ENCODE measurements at regions not wholly inside any gene's neighbourhood (a gene's known extent, or its start where the extent isn't known, plus 50 kb on each side); places are given as distances from the start of the nearest gene placed in this dataset.

DNA sequence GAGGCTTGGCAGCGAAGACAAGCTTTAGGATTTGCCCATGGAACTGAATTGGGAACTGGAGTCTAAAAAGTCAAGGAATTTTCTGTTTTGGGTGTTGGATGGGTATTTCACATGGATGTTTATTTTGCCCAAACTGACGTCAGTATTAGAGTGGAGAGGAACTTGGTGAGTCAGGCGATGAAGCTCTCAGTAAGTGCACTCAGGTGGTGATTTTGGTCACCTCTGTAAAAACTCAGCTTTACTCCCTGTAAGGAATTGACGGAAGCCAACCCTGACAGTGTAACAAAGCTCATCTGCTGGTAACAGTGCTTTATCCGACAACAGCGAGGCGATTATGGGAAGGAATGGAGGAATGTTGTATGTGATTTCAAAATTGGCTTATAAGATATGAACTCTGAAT lies 77.0 kb upstream of the PGRMC2 start:
- no peaks in the 10 kb centered on the region for H3K36me3 ChIP-seq (ENCODE audit: insufficient read depth, low read length)
- no peak for DNase-seq (ENCODE audit: insufficient read length, low spot score, missing footprints)
- H4K20me1 ChIP-seq (ENCODE audit: insufficient read depth, low read length): no peaks in the 10 kb centered on the region
- no peak overlapping the region for H2AFZ ChIP-seq (ENCODE audit: low read length)
- no peak overlapping the region for H3K4me3 ChIP-seq (ENCODE audit: insufficient read depth, low read length)
- no peak overlapping the region for H3K27ac ChIP-seq (ENCODE audit: low read depth, low read length)
- no peaks in the 10 kb centered on the region for H3K9me3 ChIP-seq (ENCODE audit: low read depth, low read length)
- H3K4me2 ChIP-seq (ENCODE audit: insufficient read depth, low read length): no peak overlapping the region
- no peaks in the 10 kb centered on the region for H3K27me3 ChIP-seq (ENCODE audit: insufficient read depth, low read length)
- H3K79me2 ChIP-seq (ENCODE audit: insufficient read depth, low read length): no peaks in the 10 kb centered on the region
- peaks cover 12% of the 10 kb centered on the region for H3K4me1 ChIP-seq (ENCODE audit: insufficient read depth, low read length)
- TF ChIP-seq, protein P1, sequence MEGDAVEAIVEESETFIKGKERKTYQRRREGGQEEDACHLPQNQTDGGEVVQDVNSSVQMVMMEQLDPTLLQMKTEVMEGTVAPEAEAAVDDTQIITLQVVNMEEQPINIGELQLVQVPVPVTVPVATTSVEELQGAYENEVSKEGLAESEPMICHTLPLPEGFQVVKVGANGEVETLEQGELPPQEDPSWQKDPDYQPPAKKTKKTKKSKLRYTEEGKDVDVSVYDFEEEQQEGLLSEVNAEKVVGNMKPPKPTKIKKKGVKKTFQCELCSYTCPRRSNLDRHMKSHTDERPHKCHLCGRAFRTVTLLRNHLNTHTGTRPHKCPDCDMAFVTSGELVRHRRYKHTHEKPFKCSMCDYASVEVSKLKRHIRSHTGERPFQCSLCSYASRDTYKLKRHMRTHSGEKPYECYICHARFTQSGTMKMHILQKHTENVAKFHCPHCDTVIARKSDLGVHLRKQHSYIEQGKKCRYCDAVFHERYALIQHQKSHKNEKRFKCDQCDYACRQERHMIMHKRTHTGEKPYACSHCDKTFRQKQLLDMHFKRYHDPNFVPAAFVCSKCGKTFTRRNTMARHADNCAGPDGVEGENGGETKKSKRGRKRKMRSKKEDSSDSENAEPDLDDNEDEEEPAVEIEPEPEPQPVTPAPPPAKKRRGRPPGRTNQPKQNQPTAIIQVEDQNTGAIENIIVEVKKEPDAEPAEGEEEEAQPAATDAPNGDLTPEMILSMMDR (IDR thresholded peaks at IDR 0.05; ENCODE audit: extremely low read depth, low read depth, low read length): no peak

DNA sequence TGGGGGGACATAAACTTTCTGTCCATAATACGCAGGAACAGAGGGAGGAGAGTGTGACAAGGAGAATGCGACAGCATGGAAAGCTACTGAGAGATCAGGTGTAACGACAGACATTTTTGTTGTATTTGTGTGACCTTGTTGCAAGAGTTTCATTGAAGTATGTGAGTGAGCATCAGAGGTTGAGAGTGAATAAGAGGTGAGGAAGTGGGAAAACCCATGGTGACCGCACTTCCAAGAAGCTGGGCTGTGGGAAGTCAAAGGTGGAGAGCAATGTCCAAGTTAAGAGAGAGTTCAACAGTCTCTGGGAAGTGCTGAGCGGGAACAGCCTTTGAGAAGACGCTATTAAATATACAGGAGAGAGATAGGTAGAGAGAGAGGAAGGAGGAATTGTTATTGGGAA lies 76.4 kb upstream of the PGRMC2 start:
- TF ChIP-seq, protein P1 (IDR thresholded peaks at IDR 0.05; ENCODE audit: extremely low read depth, low read depth, low read length): no peak
- no peak for DNase-seq (ENCODE audit: insufficient read length, low spot score, missing footprints)

DNA sequence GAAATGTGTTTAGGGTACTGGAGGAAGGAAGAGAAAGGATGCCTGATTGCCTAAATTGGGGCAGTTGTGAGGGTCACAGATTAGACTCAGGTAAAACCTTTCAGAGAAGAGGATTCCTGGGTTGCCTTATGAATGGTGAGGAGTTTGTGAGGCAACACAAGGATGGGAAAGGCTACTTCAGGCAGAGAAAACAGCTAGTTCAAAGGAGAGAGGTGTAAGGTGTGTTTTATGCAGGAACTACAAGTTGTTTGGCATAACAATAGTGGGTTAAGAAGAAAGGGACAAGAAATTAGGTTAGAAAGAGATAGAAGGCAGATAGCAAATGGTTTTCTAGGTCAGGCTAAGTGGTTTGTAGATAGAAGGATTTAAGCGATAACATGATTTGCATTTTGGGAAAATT lies 75.1 kb upstream of the PGRMC2 start:
- no peaks in the 10 kb centered on the region for H3K9me3 ChIP-seq (ENCODE audit: low read depth, low read length)
- TF ChIP-seq, protein P1 (IDR thresholded peaks at IDR 0.05; ENCODE audit: extremely low read depth, low read depth, low read length): no peak
- peaks cover 24% of the 10 kb centered on the region for H3K4me1 ChIP-seq (ENCODE audit: insufficient read depth, low read length)
- no peaks in the 10 kb centered on the region for H4K20me1 ChIP-seq (ENCODE audit: insufficient read depth, low read length)
- H2AFZ ChIP-seq (ENCODE audit: low read length): no peak overlapping the region
- no peak for DNase-seq (ENCODE audit: insufficient read length, low spot score, missing footprints)
- no peak overlapping the region for H3K4me2 ChIP-seq (ENCODE audit: insufficient read depth, low read length)
- no peaks in the 10 kb centered on the region for H3K27me3 ChIP-seq (ENCODE audit: insufficient read depth, low read length)
- H3K36me3 ChIP-seq (ENCODE audit: insufficient read depth, low read length): no peaks in the 10 kb centered on the region
- no peak overlapping the region for H3K27ac ChIP-seq (ENCODE audit: low read depth, low read length)
- no peaks in the 10 kb centered on the region for H3K79me2 ChIP-seq (ENCODE audit: insufficient read depth, low read length)
- H3K4me3 ChIP-seq (ENCODE audit: insufficient read depth, low read length): no peak overlapping the region

More for the DNA sequence above, 76.4 kb upstream of the PGRMC2 start:
- Histone ChIP-seq H3K27ac (ENCODE audit: low read depth, low read length) (no peak overlapping the region), H3K36me3 (ENCODE audit: insufficient read depth, low read length) (no peaks in the 10 kb centered on the region), H3K4me1 (ENCODE audit: insufficient read depth, low read length) (peaks cover 12% of the 10 kb centered on the region), H3K27me3 (ENCODE audit: insufficient read depth, low read length) (no peaks in the 10 kb centered on the region), H3K4me3 (ENCODE audit: insufficient read depth, low read length) (no peak overlapping the region), H2AFZ (ENCODE audit: low read length) (no peak overlapping the region), H3K79me2 (ENCODE audit: insufficient read depth, low read length) (no peaks in the 10 kb centered on the region), H4K20me1 (ENCODE audit: insufficient read depth, low read length) (no peaks in the 10 kb centered on the region), H3K9me3 (ENCODE audit: low read depth, low read length) (no peaks in the 10 kb centered on the region), H3K4me2 (ENCODE audit: insufficient read depth, low read length) (no peak overlapping the region)

DNA sequence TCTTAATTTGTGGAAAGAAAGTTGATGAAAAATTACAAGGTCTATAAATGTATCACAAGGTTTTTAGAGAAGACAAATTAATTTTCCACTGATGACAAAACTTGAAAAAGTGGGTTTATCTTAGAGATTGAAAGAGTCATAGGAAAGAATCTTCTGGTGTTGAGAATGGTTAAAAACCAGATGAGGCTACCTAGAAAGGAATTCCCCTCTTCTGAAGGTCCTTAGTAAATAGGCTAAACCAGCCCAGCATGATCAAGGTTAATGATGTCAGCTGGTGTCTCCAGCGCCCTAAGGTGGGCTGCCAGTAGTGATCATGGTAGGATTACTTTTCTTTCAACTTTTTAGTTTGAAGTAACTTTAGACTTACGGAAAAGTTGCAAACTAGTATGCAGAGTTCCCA lies 71.8 kb upstream of the PGRMC2 start:
- no peak for DNase-seq (ENCODE audit: insufficient read length, low spot score, missing footprints)
- no peak overlapping the region for H3K4me2 ChIP-seq (ENCODE audit: insufficient read depth, low read length)
- no peak overlapping the region for H3K4me3 ChIP-seq (ENCODE audit: insufficient read depth, low read length)
- H2AFZ ChIP-seq (ENCODE audit: low read length): no peak overlapping the region
- TF ChIP-seq, protein P1 (IDR thresholded peaks at IDR 0.05; ENCODE audit: extremely low read depth, low read depth, low read length): no peak
- H3K27me3 ChIP-seq (ENCODE audit: insufficient read depth, low read length): no peaks in the 10 kb centered on the region
- H3K36me3 ChIP-seq (ENCODE audit: insufficient read depth, low read length): no peaks in the 10 kb centered on the region
- H3K4me1 ChIP-seq (ENCODE audit: insufficient read depth, low read length): peaks cover 38% of the 10 kb centered on the region
- no peaks in the 10 kb centered on the region for H3K9me3 ChIP-seq (ENCODE audit: low read depth, low read length)
- H3K27ac ChIP-seq (ENCODE audit: low read depth, low read length): no peak overlapping the region
- no peaks in the 10 kb centered on the region for H3K79me2 ChIP-seq (ENCODE audit: insufficient read depth, low read length)
- H4K20me1 ChIP-seq (ENCODE audit: insufficient read depth, low read length): no peaks in the 10 kb centered on the region
